Keratinocyte (primary cell): ENCODE measurements at regions not wholly inside any gene's neighbourhood (a gene's known extent, or its start where the extent isn't known, plus 50 kb on each side); places are given as distances from the start of the nearest gene placed in this dataset.

Source experiments
- DNase-seq: peaks from one replicate; pipeline ENCODE4 v3.0.0-alpha.2; 2011; ENCODE audit warnings: low read depth, missing footprints, low spot score
- FAIRE-seq: peaks from 2 replicates; lab custom pipeline; 2011; peaks lifted over from hg19 to GRCh38; lab: Jason Lieb, UNC
- H2AFZ ChIP-seq: 2 replicates; pipeline ENCODE4 v1.6.0; 2012; ENCODE audit warnings: low read length, control low read depth, inconsistent platforms; ENCODE audit not compliant: control insufficient read depth
- H3K27ac ChIP-seq: 2 replicates; pipeline ENCODE4 v1.5.1; 2011; ENCODE audit warnings: low read length; ENCODE audit not compliant: control insufficient read depth, insufficient read depth
- H3K27me3 ChIP-seq: 3 replicates; pipeline ENCODE4 v1.6.0; 2011; ENCODE audit warnings: low read length; ENCODE audit not compliant: control insufficient read depth, insufficient read depth; ENCODE audit errors: extremely low read depth
- H3K36me3 ChIP-seq, 2 experiments: 2 replicates in 1 of 2; 3 replicates in 1 of 2; pipeline ENCODE4 v1.5.1; 2011; ENCODE audit warnings: low read length in 2 of 2, mild to moderate bottlenecking in 1 of 2; ENCODE audit not compliant: control insufficient read depth in 2 of 2, insufficient read depth in 2 of 2; ENCODE audit errors: extremely low read depth in 1 of 2
- H3K4me1 ChIP-seq: 3 replicates; pipeline ENCODE4 v1.5.1; 2011; ENCODE audit warnings: low read length; ENCODE audit not compliant: control insufficient read depth, insufficient read depth; ENCODE audit errors: extremely low read depth
- H3K4me2 ChIP-seq: 3 replicates; pipeline ENCODE4 v1.6.0; 2011; ENCODE audit warnings: low read depth, low read length; ENCODE audit not compliant: control insufficient read depth, insufficient read depth; ENCODE audit errors: extremely low read depth
- H3K4me3 ChIP-seq, 3 experiments: fragments of 200-600 bp in 1 of 3; sonication (generic) in 1 of 3; 2 replicates in 2 of 3; 3 replicates in 1 of 3; pipeline ENCODE4 v1.5.1; 2011 to 2016; ENCODE audit warnings: low read length in 3 of 3, mild to moderate bottlenecking in 3 of 3, control low read depth in 2 of 3, inconsistent platforms in 1 of 3, low read depth in 1 of 3, mixed read lengths in 1 of 3, mixed run types in 1 of 3, moderate library complexity in 1 of 3; ENCODE audit not compliant: control insufficient read depth in 2 of 3, insufficient read depth in 2 of 3; ENCODE audit errors: extremely low read depth in 1 of 3
- H3K79me2 ChIP-seq: 2 replicates; pipeline ENCODE4 v1.6.0; 2012; ENCODE audit warnings: low read length; ENCODE audit not compliant: control insufficient read depth, insufficient read depth
- H3K9ac ChIP-seq: 3 replicates; pipeline ENCODE4 v1.6.0; 2011; ENCODE audit warnings: low read length; ENCODE audit not compliant: control insufficient read depth, insufficient read depth; ENCODE audit errors: extremely low read depth
- H3K9me1 ChIP-seq: 3 replicates; pipeline ENCODE4 v1.6.0; 2011; ENCODE audit warnings: low read length; ENCODE audit not compliant: control insufficient read depth, insufficient read depth; ENCODE audit errors: extremely low read depth
- H3K9me3 ChIP-seq: 2 replicates; pipeline ENCODE4 v1.5.1; 2012; ENCODE audit warnings: low read depth, low read length; ENCODE audit not compliant: control insufficient read depth
- H4K20me1 ChIP-seq: 3 replicates; pipeline ENCODE4 v1.6.0; 2011; ENCODE audit warnings: low read length; ENCODE audit not compliant: control insufficient read depth, insufficient read depth; ENCODE audit errors: extremely low read depth
- CTCF ChIP-seq, 3 experiments: IDR thresholded peaks in 1 of 3; conservative IDR thresholded peaks in 1 of 3; optimal IDR thresholded peaks in 1 of 3; 2 replicates in 2 of 3; 3 replicates in 1 of 3; pipeline versions ENCODE3 to v1.5.1; 2011; ENCODE audit warnings: low read length in 3 of 3, mild to moderate bottlenecking in 3 of 3, moderate library complexity in 2 of 3, control low read depth in 1 of 3, inconsistent platforms in 1 of 3; ENCODE audit not compliant: insufficient read depth in 2 of 3; ENCODE audit errors: extremely low read depth in 1 of 3
- EZH2 ChIP-seq: IDR thresholded peaks from one replicate; pipeline ENCODE4 v1.6.1; 2012; ENCODE audit warnings: inconsistent platforms, mild to moderate bottlenecking, low read length, moderate library complexity
- dilution Hi-C: fragments of 300-500 bp; cut with MboI; formaldehyde crosslinking; loops from one replicate; pipeline ENCODE4 v1.7.0; 2020; ENCODE audit warnings: low sequenced_read_pairs; ENCODE audit not compliant: extremely low pct_ligation_motif_present

GRCh38 chrX:150007356-150007755 lies 69.1 kb upstream of the EOLA2 start:
- Histone ChIP-seq H3K27ac (no peak overlapping the region), H3K4me3 (no peak overlapping the region), H3K4me1 (no peaks in the 10 kb centered on the region), H3K36me3 (no peaks in the 10 kb centered on the region), H3K9me3 (no peaks in the 10 kb centered on the region), H3K9ac (no peak overlapping the region), H3K79me2 (no peaks in the 10 kb centered on the region), H2AFZ (no peak overlapping the region), H3K9me1 (no peaks in the 10 kb centered on the region), H3K27me3 (no peaks in the 10 kb centered on the region), H4K20me1 (no peaks in the 10 kb centered on the region), H3K4me2 (no peak overlapping the region)
- TF ChIP-seq CTCF (optimal IDR thresholded peaks at IDR 0.05 in 1 of 3, IDR thresholded peaks at IDR 0.05 in 1 of 3, conservative IDR thresholded peaks at IDR 0.05 in 1 of 3; ENCODE audit: extremely low read depth in 1 of 3, insufficient read depth in 2 of 3, low read length in 3 of 3): no peak
- no peak for TF ChIP-seq EZH2
- dilution Hi-C loops: no loop called here
- no peak for FAIRE-seq
- no peak for DNase-seq

GRCh38 chrX:150012647-150013381 lies 74.5 kb upstream of the EOLA2 start:
- no peaks in the 10 kb centered on the region for H3K79me2 ChIP-seq
- no peak for DNase-seq
- H3K4me2 ChIP-seq: no peak overlapping the region
- no peaks in the 10 kb centered on the region for H4K20me1 ChIP-seq
- no peak for FAIRE-seq
- H3K9ac ChIP-seq: no peak overlapping the region
- TF ChIP-seq CTCF (optimal IDR thresholded peaks at IDR 0.05 in 1 of 3, IDR thresholded peaks at IDR 0.05 in 1 of 3, conservative IDR thresholded peaks at IDR 0.05 in 1 of 3; ENCODE audit: extremely low read depth in 1 of 3, insufficient read depth in 2 of 3, low read length in 3 of 3): no peak
- no peak for TF ChIP-seq EZH2
- no peaks in the 10 kb centered on the region for H3K9me1 ChIP-seq
- no peaks in the 10 kb centered on the region for H3K27me3 ChIP-seq
- no peaks in the 10 kb centered on the region for H3K36me3 ChIP-seq
- dilution Hi-C loops: no loop called here
- H3K9me3 ChIP-seq: no peaks in the 10 kb centered on the region
- H3K27ac ChIP-seq: no peak overlapping the region
- no peak overlapping the region for H3K4me3 ChIP-seq
- H3K4me1 ChIP-seq: no peaks in the 10 kb centered on the region
- no peak overlapping the region for H2AFZ ChIP-seq
